ENCODE measurements at regions not wholly inside any gene's neighbourhood (a gene's known extent, or its start where the extent isn't known, plus 50 kb on each side); places are given as distances from the start of the nearest gene placed in this dataset.

DNA sequence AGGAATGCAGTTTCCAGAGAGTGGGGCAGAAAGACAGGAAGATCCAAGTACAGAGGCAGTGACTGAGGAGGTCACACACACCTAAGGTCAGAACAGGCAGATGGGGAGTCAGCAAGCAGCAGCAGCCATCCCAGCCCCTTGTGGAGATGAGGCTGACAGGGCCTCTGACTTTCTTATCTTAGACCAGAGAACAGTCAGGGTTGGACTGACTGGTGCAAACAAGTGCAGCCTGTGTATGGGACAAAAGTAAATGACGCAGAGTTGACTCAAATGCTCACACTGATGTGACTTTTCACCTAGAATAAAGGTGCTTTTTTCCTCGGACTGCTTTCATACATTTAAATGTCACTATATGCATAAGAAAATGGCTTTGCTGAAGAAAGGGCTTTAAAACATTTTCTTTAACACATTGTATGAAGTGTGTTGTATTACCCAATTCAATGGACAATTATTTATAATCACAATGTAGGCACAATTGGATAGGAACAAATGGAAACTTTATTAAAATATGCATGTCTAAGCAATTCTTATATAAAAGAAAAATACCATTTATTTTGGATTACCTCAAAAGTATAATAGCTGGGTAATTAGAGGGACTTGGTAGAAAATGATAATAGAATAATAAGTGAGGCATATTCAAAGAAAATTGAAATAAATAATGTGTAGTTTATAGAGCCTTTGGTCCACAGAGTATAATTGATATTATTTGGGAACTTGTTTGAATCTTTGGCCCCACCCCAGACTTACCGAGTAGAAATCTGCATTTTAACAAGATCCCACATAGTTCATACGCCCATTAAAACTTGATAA, 1321.5 kb upstream of the CELF4 start:
- H3K27ac ChIP-seq: no peak overlapping the region
- CTCF ChIA-PET: interaction anchor here (0.6 kb wide), 1 partner anchor 20 kb away, joined by 3 read pairs; no protein-coding TSS in a partner anchor
- POLR2A ChIA-PET (ENCODE audit: low non-redundant PET): no interaction called here
- DNase-seq (ENCODE audit: low spot score): no peak
- TF ChIP-seq, protein P1, sequence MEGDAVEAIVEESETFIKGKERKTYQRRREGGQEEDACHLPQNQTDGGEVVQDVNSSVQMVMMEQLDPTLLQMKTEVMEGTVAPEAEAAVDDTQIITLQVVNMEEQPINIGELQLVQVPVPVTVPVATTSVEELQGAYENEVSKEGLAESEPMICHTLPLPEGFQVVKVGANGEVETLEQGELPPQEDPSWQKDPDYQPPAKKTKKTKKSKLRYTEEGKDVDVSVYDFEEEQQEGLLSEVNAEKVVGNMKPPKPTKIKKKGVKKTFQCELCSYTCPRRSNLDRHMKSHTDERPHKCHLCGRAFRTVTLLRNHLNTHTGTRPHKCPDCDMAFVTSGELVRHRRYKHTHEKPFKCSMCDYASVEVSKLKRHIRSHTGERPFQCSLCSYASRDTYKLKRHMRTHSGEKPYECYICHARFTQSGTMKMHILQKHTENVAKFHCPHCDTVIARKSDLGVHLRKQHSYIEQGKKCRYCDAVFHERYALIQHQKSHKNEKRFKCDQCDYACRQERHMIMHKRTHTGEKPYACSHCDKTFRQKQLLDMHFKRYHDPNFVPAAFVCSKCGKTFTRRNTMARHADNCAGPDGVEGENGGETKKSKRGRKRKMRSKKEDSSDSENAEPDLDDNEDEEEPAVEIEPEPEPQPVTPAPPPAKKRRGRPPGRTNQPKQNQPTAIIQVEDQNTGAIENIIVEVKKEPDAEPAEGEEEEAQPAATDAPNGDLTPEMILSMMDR (conservative IDR thresholded peaks at IDR 0.05; ENCODE audit: low read depth): no peak

DNA sequence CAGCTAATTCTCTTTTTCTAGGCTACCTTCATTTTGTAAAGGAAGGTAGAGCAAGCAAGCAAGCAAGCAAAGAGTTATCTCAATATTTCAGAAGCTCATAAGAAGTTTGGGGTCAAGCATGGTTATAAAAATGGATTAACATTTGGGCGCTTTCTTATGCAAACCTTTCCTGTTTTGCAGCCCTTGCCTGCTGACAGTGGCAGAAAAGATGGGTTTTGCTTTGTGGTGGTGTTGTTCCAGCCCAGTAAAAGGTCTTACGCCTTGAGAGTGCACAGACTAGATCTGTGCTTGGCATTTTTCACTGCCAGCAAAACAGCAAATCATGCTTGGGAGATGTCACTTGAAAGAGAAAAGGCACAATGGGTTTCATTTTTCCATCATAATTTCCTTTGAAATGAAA, 1320.6 kb upstream of the CELF4 start:
- POLR2A ChIA-PET (ENCODE audit: low non-redundant PET): no interaction called here
- CTCF ChIA-PET: no interaction called here
- no peak for DNase-seq (ENCODE audit: low spot score)
- H3K27ac ChIP-seq: no peak overlapping the region
- TF ChIP-seq, protein P1 (conservative IDR thresholded peaks at IDR 0.05; ENCODE audit: low read depth): no peak

DNA sequence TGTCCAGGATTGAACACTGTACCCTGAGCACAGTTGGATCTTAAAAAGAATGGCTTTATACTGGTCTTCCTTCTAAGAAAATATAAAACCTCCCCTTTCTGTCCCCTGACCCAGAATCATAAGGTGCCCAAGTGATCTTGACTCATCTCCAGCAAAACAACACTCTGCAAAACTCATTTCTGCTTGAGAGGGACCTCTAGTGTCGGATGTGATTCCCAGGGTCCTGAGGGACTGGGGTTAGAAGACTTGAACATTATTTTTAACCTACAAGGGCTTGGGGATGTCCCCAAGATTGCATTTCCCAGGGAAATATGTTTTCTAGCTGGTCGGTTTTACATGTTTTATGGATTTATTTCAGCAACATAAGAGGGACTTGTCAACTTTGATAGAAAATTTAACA, 1318.5 kb upstream of the CELF4 start:
- H3K27ac ChIP-seq: no peak overlapping the region
- CTCF ChIA-PET: no interaction called here
- TF ChIP-seq, protein P1 (conservative IDR thresholded peaks at IDR 0.05; ENCODE audit: low read depth): no peak
- no peak for DNase-seq (ENCODE audit: low spot score)
- POLR2A ChIA-PET (ENCODE audit: low non-redundant PET): no interaction called here

DNA sequence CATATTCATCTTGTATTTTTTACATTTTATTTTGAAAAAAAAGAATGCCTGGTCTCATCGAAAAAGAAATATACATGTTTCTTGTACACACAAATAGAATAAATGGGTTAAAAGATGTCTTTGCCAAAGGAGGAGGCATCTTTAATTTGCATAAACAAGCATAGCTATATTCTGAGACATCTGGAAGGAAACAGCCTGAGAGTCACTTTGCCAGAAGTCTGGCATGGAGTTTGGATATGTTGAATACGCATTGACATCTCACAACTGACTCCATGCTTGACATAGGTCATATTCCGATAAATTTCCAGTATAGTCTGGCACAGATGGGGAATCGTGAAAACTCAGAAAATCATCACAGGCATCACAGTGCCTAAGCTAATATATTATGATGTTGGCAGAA, 1317.5 kb upstream of the CELF4 start:
- ChIA-PET POLR2A (ENCODE audit: low non-redundant PET) (no interaction called here), CTCF (no interaction called here)
- no peak for DNase-seq (ENCODE audit: low spot score)
- TF ChIP-seq, protein P1 (conservative IDR thresholded peaks at IDR 0.05; ENCODE audit: low read depth): no peak
- no peak overlapping the region for H3K27ac ChIP-seq

DNA sequence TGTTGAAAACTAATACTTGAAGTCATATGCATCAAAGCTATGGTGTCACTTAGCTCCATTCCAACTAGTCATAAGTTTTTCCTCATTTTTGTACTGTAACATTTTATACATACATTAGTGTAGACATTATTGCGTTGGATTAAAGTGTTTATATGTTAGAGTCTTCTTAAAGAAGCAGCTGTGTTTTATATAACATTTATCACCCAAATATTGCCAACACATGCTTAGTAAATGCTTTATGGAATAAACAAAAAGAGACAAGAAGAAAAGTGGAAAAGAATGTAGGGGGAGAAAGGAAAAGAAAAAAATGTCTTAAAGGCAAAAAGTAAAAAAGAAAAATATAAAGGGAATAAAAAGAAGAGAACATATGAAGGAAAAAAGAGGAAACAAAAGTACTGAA, 1314.3 kb upstream of the CELF4 start:
- CTCF ChIA-PET: no interaction called here
- TF ChIP-seq, protein P1 (conservative IDR thresholded peaks at IDR 0.05; ENCODE audit: low read depth): no peak

DNA sequence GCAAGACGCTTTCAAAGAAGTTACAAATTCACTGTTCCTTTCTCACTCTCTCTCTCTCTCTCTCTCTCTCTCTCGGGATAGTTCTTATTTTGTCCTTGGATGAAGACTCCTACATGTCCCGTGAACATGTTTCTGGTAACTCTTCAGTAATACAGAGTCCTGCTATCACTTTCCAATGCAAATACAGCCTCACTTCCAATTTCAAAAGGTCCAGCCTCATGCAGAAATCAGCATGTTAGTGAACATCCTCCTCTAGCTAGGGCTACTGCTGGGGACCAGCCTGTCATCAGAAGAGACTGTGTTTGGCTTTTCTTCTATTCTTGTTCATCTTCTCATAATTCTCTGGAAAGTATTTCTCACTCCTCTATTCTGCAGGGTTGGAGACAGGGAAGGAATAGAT, 1306.7 kb upstream of the CELF4 start:
- CTCF ChIA-PET: no interaction called here
- POLR2A ChIA-PET (ENCODE audit: low non-redundant PET): no interaction called here
- no peak for DNase-seq (ENCODE audit: low spot score)

More for the DNA sequence above, 1314.3 kb upstream of the CELF4 start:
- DNase-seq (ENCODE audit: low spot score): no peak
- H3K27ac ChIP-seq: no peak overlapping the region
- POLR2A ChIA-PET (ENCODE audit: low non-redundant PET): no interaction called here

More for the DNA sequence above, 1306.7 kb upstream of the CELF4 start:
- H3K27ac ChIP-seq: no peak overlapping the region
- TF ChIP-seq, protein P1 (conservative IDR thresholded peaks at IDR 0.05; ENCODE audit: low read depth): no peak

Measured in RWPE1 (cell line).